SK-N-SH treated with all-trans-retinoic acid at 6 μM for 48 hours (cell line): ENCODE measurements at regions not wholly inside any gene's neighbourhood (a gene's known extent, or its start where the extent isn't known, plus 50 kb on each side); places are given as distances from the start of the nearest gene placed in this dataset.

Experiments
- BACH2 ChIP-seq: fragments of 250-450 bp; sonication (Bioruptor Pico); IDR thresholded peaks from 2 replicates; pipeline ENCODE4 v1.9.0; 2021; ENCODE audit warnings: mild to moderate bottlenecking, borderline replicate concordance
- CSDC2 ChIP-seq: fragments of 250-450 bp; sonication (Bioruptor Pico); IDR thresholded peaks from 2 replicates; pipeline ENCODE4 v1.5.0; 2020; ENCODE audit warnings: mild to moderate bottlenecking, moderate library complexity
- ESRRG ChIP-seq: fragments of 250-450 bp; sonication (Bioruptor Pico); IDR thresholded peaks from 2 replicates; pipeline ENCODE4 v1.6.1; 2021; ENCODE audit warnings: mild to moderate bottlenecking
- ISL1 ChIP-seq: fragments of 250-450 bp; sonication (Bioruptor Pico); IDR thresholded peaks from 2 replicates; pipeline ENCODE4 v2.1.2; 2022; ENCODE audit warnings: mild to moderate bottlenecking, moderate library complexity
- PATZ1 ChIP-seq: fragments of 250-450 bp; sonication (Bioruptor Pico); IDR thresholded peaks from 2 replicates; pipeline ENCODE4 v1.8.0; 2020; ENCODE audit warnings: mild to moderate bottlenecking, moderate library complexity, borderline replicate concordance
- PPARA ChIP-seq: fragments of 250-450 bp; sonication (Bioruptor Pico); IDR thresholded peaks from 2 replicates; pipeline ENCODE4 v1.5.0; 2020; ENCODE audit warnings: mild to moderate bottlenecking, borderline replicate concordance
- TCF4 ChIP-seq: fragments of 250-450 bp; sonication (Bioruptor Pico); IDR thresholded peaks from 2 replicates; pipeline ENCODE4 v1.8.0; 2021; ENCODE audit warnings: mild to moderate bottlenecking, moderate library complexity, borderline replicate concordance
- ZFP3 ChIP-seq: fragments of 250-450 bp; sonication (Bioruptor Pico); IDR thresholded peaks from 2 replicates; pipeline ENCODE4 v1.5.0; 2020; ENCODE audit warnings: mild to moderate bottlenecking, moderate library complexity
- ZNF565 ChIP-seq: fragments of 450-650 bp; formaldehyde crosslinking; conservative IDR thresholded peaks from 2 replicates; pipeline ENCODE4 v1.5.0; 2020; ENCODE audit warnings: low read depth, mild to moderate bottlenecking, moderate library complexity
- TF ChIP-seq, protein P1 (sequence below): fragments of 250-450 bp; sonication (Bioruptor Pico); IDR thresholded peaks from 2 replicates; pipeline ENCODE4 v1.5.1; 2021; ENCODE audit warnings: mild to moderate bottlenecking, moderate library complexity
- TF ChIP-seq, protein P2 (sequence below): fragments of 250-450 bp; sonication (Bioruptor Pico); IDR thresholded peaks from 2 replicates; pipeline ENCODE4 v1.5.1; 2020; ENCODE audit warnings: low read depth, mild to moderate bottlenecking, moderate library complexity
- TF ChIP-seq, protein P3 (sequence below): fragments of 250-450 bp; sonication (Bioruptor Pico); IDR thresholded peaks from 2 replicates; pipeline ENCODE4 v1.8.0; 2021; ENCODE audit warnings: low read depth, mild to moderate bottlenecking, moderate library complexity, borderline replicate concordance

- no peak for TF ChIP-seq PATZ1
- TF ChIP-seq ZNF565: no peak
- TF ChIP-seq CSDC2 (CRISPR knock-in tag): no peak
- no peak for TF ChIP-seq BACH2
- no peak for TF ChIP-seq ZFP3 (CRISPR knock-in tag)
- TF ChIP-seq, protein P1, sequence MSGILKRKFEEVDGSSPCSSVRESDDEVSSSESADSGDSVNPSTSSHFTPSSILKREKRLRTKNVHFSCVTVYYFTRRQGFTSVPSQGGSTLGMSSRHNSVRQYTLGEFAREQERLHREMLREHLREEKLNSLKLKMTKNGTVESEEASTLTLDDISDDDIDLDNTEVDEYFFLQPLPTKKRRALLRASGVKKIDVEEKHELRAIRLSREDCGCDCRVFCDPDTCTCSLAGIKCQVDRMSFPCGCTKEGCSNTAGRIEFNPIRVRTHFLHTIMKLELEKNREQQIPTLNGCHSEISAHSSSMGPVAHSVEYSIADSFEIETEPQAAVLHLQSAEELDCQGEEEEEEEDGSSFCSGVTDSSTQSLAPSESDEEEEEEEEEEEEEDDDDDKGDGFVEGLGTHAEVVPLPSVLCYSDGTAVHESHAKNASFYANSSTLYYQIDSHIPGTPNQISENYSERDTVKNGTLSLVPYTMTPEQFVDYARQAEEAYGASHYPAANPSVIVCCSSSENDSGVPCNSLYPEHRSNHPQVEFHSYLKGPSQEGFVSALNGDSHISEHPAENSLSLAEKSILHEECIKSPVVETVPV: no peak
- TF ChIP-seq, protein P2, sequence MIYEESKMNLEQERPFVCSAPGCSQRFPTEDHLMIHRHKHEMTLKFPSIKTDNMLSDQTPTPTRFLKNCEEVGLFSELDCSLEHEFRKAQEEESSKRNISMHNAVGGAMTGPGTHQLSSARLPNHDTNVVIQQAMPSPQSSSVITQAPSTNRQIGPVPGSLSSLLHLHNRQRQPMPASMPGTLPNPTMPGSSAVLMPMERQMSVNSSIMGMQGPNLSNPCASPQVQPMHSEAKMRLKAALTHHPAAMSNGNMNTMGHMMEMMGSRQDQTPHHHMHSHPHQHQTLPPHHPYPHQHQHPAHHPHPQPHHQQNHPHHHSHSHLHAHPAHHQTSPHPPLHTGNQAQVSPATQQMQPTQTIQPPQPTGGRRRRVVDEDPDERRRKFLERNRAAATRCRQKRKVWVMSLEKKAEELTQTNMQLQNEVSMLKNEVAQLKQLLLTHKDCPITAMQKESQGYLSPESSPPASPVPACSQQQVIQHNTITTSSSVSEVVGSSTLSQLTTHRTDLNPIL (CRISPR knock-in tag): no peak
- TF ChIP-seq, protein P3, sequence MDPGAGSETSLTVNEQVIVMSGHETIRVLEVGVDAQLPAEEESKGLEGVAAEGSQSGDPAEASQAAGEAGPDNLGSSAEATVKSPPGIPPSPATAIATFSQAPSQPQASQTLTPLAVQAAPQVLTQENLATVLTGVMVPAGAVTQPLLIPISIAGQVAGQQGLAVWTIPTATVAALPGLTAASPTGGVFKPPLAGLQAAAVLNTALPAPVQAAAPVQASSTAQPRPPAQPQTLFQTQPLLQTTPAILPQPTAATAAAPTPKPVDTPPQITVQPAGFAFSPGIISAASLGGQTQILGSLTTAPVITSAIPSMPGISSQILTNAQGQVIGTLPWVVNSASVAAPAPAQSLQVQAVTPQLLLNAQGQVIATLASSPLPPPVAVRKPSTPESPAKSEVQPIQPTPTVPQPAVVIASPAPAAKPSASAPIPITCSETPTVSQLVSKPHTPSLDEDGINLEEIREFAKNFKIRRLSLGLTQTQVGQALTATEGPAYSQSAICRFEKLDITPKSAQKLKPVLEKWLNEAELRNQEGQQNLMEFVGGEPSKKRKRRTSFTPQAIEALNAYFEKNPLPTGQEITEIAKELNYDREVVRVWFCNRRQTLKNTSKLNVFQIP (CRISPR knock-in tag): no peak
- TF ChIP-seq ISL1: no peak
- TF ChIP-seq PPARA (CRISPR knock-in tag): no peak
- no peak for TF ChIP-seq TCF4 (CRISPR knock-in tag)
- no peak for TF ChIP-seq ESRRG
These were observed 1994.9 kb upstream of the FLRT2 start for GRCh38 chr14:83534995-83535394.
